GM12892 (cell line): ENCODE measurements at regions not wholly inside any gene's neighbourhood (a gene's known extent, or its start where the extent isn't known, plus 50 kb on each side); places are given as distances from the start of the nearest gene placed in this dataset.

Experiments used
- POLR2A ChIP-seq: IDR thresholded peaks from 2 replicates; pipeline ENCODE4 v1.6.1; 2011; ENCODE audit warnings: low read depth, low read length, control low read depth
- POLR2AphosphoS5 ChIP-seq: IDR thresholded peaks from 2 replicates; pipeline ENCODE4 v1.6.1; 2011; ENCODE audit warnings: low read depth, low read length, control low read depth
- TAF1 ChIP-seq: IDR thresholded peaks from 2 replicates; pipeline ENCODE4 v1.6.1; 2011; ENCODE audit warnings: low read depth, mild to moderate bottlenecking, control low read depth, low read length, borderline replicate concordance

DNA sequence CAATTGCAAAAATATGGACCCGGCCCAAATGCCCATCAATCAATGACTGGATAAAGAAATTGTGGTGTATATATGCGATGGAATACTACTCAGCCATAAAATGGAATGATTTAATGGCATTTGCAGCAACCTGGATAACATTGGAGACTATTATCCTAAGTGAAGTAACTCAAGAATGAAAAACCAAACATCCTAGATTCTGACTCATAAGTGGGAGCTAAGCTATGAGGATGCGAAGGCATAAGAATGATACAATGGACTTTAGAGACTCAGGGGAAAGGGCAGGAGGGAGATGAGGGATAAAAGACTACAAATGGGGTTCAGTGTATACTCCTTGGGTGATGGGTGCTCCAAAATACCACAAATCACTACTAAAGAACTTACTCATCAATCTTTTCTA is 247.6 kb upstream of the FBXL7 start:
- TF ChIP-seq POLR2A = no peak
- no peak for TF ChIP-seq POLR2AphosphoS5
- TF ChIP-seq TAF1 = no peak
